Peyer's patch (tissue), 4 donors: ENCODE measurements at regions not wholly inside any gene's neighbourhood (a gene's known extent, or its start where the extent isn't known, plus 50 kb on each side); places are given as distances from the start of the nearest gene placed in this dataset.

ENCODE experiments used
- CTCF ChIP-seq, 6 experiments: fragments of 450-650 bp in 4 of 6; fragments of 200-600 bp in 2 of 6; sonication (generic) in 1 of 6; IDR thresholded peaks; one replicate each; pipeline ENCODE4 v1.5.1; 2017 to 2019; ENCODE audit warnings: antibody characterized with exemption in 6 of 6, mild to moderate bottlenecking in 3 of 6, moderate library complexity in 1 of 6
- POLR2A ChIP-seq, 2 donors: fragments of 450-650 bp; IDR thresholded peaks; one replicate each; pipeline ENCODE4 v1.5.1; 2017; ENCODE audit warnings: antibody characterized with exemption in 2 of 2, mild to moderate bottlenecking in 2 of 2, moderate library complexity in 2 of 2

- no peak for TF ChIP-seq CTCF (IDR thresholded peaks at IDR 0.05)
- no peak for TF ChIP-seq POLR2A (IDR thresholded peaks at IDR 0.05)
Observed at GRCh38 chr10:6796231-6796630, 216.2 kb upstream of the PRKCQ start.
